Activated T-cell treated with anti-CD3 and anti-CD28 coated beads, Interleukin-2, amount 50 U/mL, for 4 hours (primary cell): ENCODE measurements at regions not wholly inside any gene's neighbourhood (a gene's known extent, or its start where the extent isn't known, plus 50 kb on each side); places are given as distances from the start of the nearest gene placed in this dataset.

ENCODE experiments used
- ATAC-seq, 2 donors: fragments of 200-7000 bp; cut with Tn5 transposase; one replicate each; pipeline ENCODE4 v1.10.0; 2021
- DNase-seq: peaks from one replicate; pipeline ENCODE4 v3.0.0-alpha.2; 2020
- H3K27me3 Mint-ChIP-seq: one replicate; pipeline ENCODE4 v1.8.0; 2021; ENCODE audit warnings: low read depth, mixed read lengths
- H3K36me3 Mint-ChIP-seq: one replicate; pipeline ENCODE4 v1.8.0; 2022; ENCODE audit warnings: mixed read lengths; ENCODE audit not compliant: insufficient read depth
- H3K4me1 Mint-ChIP-seq: one replicate; pipeline ENCODE4 v1.8.0; 2021; ENCODE audit warnings: low read depth, mixed read lengths
- H3K4me3 Mint-ChIP-seq: one replicate; pipeline ENCODE4 v1.8.0; 2021; ENCODE audit warnings: mild to moderate bottlenecking, moderate library complexity, mixed read lengths
- H3K9me3 Mint-ChIP-seq: one replicate; pipeline ENCODE4 v1.8.0; 2021; ENCODE audit warnings: mixed read lengths

DNA sequence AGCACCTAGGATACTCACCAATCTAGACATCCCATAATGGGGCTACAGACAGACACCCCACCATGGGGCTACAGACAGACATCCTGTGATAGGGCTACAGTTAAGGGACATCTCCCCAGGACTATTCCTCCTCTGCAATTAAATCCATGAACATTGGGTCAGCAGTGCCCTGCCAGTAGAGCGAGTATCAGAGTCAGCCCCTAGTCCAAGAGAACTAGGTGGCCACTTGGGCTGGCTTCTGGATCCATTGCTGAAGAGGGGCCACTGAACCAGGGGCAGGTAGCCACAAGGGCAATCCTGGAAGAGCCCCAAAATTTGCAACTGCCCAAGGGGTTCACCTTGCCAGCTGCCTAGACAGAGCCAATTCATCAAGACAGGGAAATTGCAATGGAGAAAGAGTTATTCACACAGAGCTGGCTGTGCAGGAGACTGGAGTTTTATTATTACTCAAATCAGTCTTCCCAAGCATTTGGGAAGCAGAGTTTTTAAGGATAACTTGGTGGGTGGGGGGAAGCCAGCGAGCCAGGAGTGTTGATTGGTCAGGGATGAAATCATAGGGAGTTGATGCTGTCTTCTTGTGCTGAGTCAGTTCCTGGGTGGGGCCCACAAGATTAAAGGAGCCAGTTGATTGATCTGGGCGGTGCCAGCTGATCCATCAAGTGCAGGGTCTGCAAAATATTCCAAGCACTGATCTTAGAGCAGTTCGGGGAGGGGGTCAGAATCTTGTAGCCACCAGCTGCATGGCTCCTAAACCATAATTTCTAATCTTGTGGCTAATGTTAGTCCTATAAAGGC is 170.2 kb upstream of the SMAD3 start:
- ATAC-seq (no peak), DNase-seq (no peak)
- Mint-ChIP-seq H3K4me3 (no peak overlapping the region), H3K36me3 (no peaks in the 10 kb centered on the region), H3K9me3 (no peaks in the 10 kb centered on the region), H3K27me3 (peaks cover 7% of the 10 kb centered on the region), H3K4me1 (no peaks in the 10 kb centered on the region)

- H3K9me3 Mint-ChIP-seq, result no peaks in the 10 kb centered on the region
- DNase-seq (no peak), ATAC-seq (no peak)
- no peak overlapping the region for H3K4me3 Mint-ChIP-seq
- peaks cover 7% of the 10 kb centered on the region for H3K27me3 Mint-ChIP-seq
- H3K36me3 Mint-ChIP-seq, result no peaks in the 10 kb centered on the region
- H3K4me1 Mint-ChIP-seq, result no peaks in the 10 kb centered on the region
Observed at GRCh38 chr15:66895794-66896453, 169.5 kb upstream of the SMAD3 start.

DNA sequence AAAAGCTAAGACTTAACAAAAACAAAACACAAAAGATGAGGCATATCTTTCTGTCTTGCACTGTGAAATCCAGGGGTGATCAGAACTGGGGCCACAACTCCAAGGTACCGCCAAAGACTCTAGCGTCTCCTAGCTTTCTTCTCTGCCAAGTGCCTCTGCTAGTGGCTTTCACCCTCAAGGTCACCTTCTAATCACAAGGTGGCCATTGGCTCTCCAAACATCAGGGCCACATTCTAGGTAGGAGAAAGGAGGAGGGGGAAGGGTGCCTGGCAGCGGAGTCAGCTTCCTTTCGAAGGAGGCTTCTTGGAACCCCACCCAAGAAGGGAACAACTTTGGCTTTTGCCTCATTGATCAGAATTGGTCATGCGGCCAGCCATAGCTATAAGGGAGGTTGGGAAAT is 168.8 kb upstream of the SMAD3 start:
- Mint-ChIP-seq H3K36me3 (no peaks in the 10 kb centered on the region), H3K9me3 (no peaks in the 10 kb centered on the region), H3K4me1 (no peaks in the 10 kb centered on the region), H3K4me3 (no peak overlapping the region), H3K27me3 (peaks cover 5% of the 10 kb centered on the region)
- ATAC-seq (no peak), DNase-seq (no peak)

- no peaks in the 10 kb centered on the region for H3K9me3 Mint-ChIP-seq
- H3K36me3 Mint-ChIP-seq, result no peaks in the 10 kb centered on the region
- no peaks in the 10 kb centered on the region for H3K4me1 Mint-ChIP-seq
Observed at GRCh38 chr15:66897416-66897815, 168.0 kb upstream of the SMAD3 start.

GRCh38 chr15:66897971-66898370 is 167.4 kb upstream of the SMAD3 start:
- DNase-seq (no peak), ATAC-seq (no peak)
- no peaks in the 10 kb centered on the region for H3K4me1 Mint-ChIP-seq
- no peak overlapping the region for H3K4me3 Mint-ChIP-seq
- H3K9me3 Mint-ChIP-seq, result no peaks in the 10 kb centered on the region
- no peaks in the 10 kb centered on the region for H3K36me3 Mint-ChIP-seq
- H3K27me3 Mint-ChIP-seq, result peaks cover 4% of the 10 kb centered on the region

More at GRCh38 chr15:66897416-66897815, 168.0 kb upstream of the SMAD3 start:
- no peak overlapping the region for H3K4me3 Mint-ChIP-seq
- DNase-seq (no peak), ATAC-seq (no peak)
- peaks cover 4% of the 10 kb centered on the region for H3K27me3 Mint-ChIP-seq

- no peaks in the 10 kb centered on the region for H3K36me3 Mint-ChIP-seq
- peaks cover 4% of the 10 kb centered on the region for H3K27me3 Mint-ChIP-seq
- H3K4me3 Mint-ChIP-seq, result no peak overlapping the region
- H3K4me1 Mint-ChIP-seq, result peaks cover 1% of the 10 kb centered on the region
- H3K9me3 Mint-ChIP-seq, result no peaks in the 10 kb centered on the region
- ATAC-seq (no peak), DNase-seq (no peak)
Observed at GRCh38 chr15:66898656-66899386, 166.6 kb upstream of the SMAD3 start.

- DNase-seq (no peak), ATAC-seq (no peak)
- Mint-ChIP-seq H3K4me3 (no peak overlapping the region), H3K4me1 (peaks cover 2% of the 10 kb centered on the region), H3K27me3 (peaks cover under 1% of the 10 kb centered on the region), H3K36me3 (no peaks in the 10 kb centered on the region), H3K9me3 (no peaks in the 10 kb centered on the region)
Observed at GRCh38 chr15:66899555-66900350, 165.6 kb upstream of the SMAD3 start.

GRCh38 chr15:66900586-66901310 is 164.7 kb upstream of the SMAD3 start:
- Mint-ChIP-seq H3K36me3 (no peaks in the 10 kb centered on the region), H3K9me3 (no peaks in the 10 kb centered on the region), H3K4me3 (no peak overlapping the region), H3K27me3 (no peaks in the 10 kb centered on the region), H3K4me1 (peaks cover 2% of the 10 kb centered on the region)
- ATAC-seq (no peak), DNase-seq (no peak)

GRCh38 chr15:66901336-66902100 is 163.9 kb upstream of the SMAD3 start:
- Mint-ChIP-seq H3K27me3 (peaks cover 3% of the 10 kb centered on the region), H3K36me3 (no peaks in the 10 kb centered on the region), H3K4me3 (no peak overlapping the region), H3K9me3 (peaks cover 4% of the 10 kb centered on the region), H3K4me1 (peaks cover 2% of the 10 kb centered on the region)
- DNase-seq, result no peak
- ATAC-seq, result no peak

DNA sequence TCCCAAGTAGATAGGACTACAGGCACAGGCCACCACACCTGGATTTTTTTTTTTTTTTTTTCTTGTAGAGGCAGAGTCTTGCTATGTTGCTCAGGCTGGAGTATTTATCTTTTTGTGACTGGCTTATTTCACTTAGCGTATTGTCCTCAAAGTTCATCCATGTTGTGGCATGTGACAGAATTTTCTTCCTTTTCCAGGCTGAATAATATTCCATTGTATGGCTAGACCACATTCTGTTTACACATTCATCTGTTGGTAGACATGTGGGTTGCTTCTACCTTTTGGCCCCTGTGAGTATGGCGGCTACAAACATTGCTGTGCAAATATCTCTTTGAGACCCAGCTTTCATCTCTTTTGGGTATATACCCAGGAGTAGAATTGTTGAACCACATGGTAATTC is 160.2 kb upstream of the SMAD3 start:
- H3K4me1 Mint-ChIP-seq, result peaks cover 2% of the 10 kb centered on the region
- H3K36me3 Mint-ChIP-seq, result no peaks in the 10 kb centered on the region
- no peak for DNase-seq
- H3K9me3 Mint-ChIP-seq, result peaks cover 6% of the 10 kb centered on the region
- peaks cover 6% of the 10 kb centered on the region for H3K27me3 Mint-ChIP-seq
- H3K4me3 Mint-ChIP-seq, result no peak overlapping the region
- no peak for ATAC-seq

GRCh38 chr15:66905954-66906353 is 159.4 kb upstream of the SMAD3 start:
- ATAC-seq (no peak), DNase-seq (no peak)
- H3K9me3 Mint-ChIP-seq, result peaks cover 6% of the 10 kb centered on the region
- peaks cover 6% of the 10 kb centered on the region for H3K27me3 Mint-ChIP-seq
- H3K4me3 Mint-ChIP-seq, result no peak overlapping the region
- peaks cover 4% of the 10 kb centered on the region for H3K4me1 Mint-ChIP-seq
- no peaks in the 10 kb centered on the region for H3K36me3 Mint-ChIP-seq

- Mint-ChIP-seq H3K4me3 (no peak overlapping the region), H3K27me3 (peaks cover 6% of the 10 kb centered on the region), H3K9me3 (peaks cover 6% of the 10 kb centered on the region)
Observed at GRCh38 chr15:66906668-66907614, 158.5 kb upstream of the SMAD3 start.

More at GRCh38 chr15:66906668-66907614, 158.5 kb upstream of the SMAD3 start:
- Mint-ChIP-seq H3K4me1 (peaks cover 9% of the 10 kb centered on the region), H3K36me3 (no peaks in the 10 kb centered on the region)
- DNase-seq, result no peak
- ATAC-seq, result no peak
